ENCODE measurements at regions not wholly inside any gene's neighbourhood (a gene's known extent, or its start where the extent isn't known, plus 50 kb on each side); places are given as distances from the start of the nearest gene placed in this dataset.

DNA sequence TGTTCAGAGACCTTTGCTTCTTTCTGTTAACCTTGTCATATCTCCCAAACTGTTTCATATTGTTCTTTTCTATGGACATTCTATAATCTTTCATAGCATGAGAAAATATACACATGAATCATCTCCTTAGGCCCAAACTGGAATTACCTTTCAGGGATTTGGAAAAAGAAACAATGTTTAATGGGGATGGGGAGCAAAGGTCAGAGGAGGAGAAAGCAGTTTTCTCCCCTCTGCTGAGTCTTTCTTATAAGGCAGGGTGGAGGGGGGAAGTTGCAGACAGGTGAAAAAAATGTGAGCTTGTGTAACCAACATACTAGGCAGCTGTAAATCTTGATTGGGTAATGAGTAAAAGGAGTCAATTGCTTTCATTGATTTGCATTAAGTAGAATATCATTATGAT is 164.1 kb downstream of the BRINP2 start:
- no peak for DNase-seq (ENCODE audit: low spot score)

- no peak for DNase-seq (ENCODE audit: low spot score)
Observed at GRCh38 chr1:177333936-177334595, 163.3 kb downstream of the BRINP2 start.

Measured in kidney capillary endothelial cell (primary cell).